ENCODE measurements at regions not wholly inside any gene's neighbourhood (a gene's known extent, or its start where the extent isn't known, plus 50 kb on each side); places are given as distances from the start of the nearest gene placed in this dataset.

DNA sequence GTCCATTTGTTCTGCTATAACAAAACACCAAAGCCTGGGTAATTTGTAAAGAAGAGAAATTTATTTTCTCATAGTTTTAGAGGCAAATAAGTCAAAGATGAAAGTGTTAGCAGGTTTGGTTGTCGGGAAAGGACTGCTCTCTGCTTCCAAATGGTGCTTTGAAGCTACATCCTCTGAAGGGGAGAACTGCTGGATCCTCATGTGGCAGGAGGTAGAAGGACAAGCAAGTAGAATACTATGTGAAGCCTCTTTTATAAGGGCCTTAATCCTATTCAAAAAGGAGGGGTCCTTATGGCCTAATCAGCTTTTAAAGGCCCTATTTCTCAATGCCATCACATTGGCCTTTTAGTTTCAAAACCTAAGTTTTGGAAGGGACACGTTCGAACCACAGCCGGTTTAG is 826.0 kb upstream of the EPHA7 start:
- Histone ChIP-seq H3K4me3 (no peak overlapping the region), H3K9me3 (no peaks in the 10 kb centered on the region), H3K27me3 (no peaks in the 10 kb centered on the region), H3K36me3 (no peaks in the 10 kb centered on the region), H3K4me1 (no peaks in the 10 kb centered on the region), H3K27ac (replicated peaks in 1 of 4) (no peak overlapping the region)
- TF ChIP-seq POLR2A (IDR thresholded peaks at IDR 0.05; ENCODE audit: low read depth) (no peak), POLR2AphosphoS5 (IDR thresholded peaks at IDR 0.05) (no peak), EP300 (IDR thresholded peaks at IDR 0.05) (no peak), CTCF (IDR thresholded peaks at IDR 0.05) (no peak)
- intact Hi-C loops (cut with DNase I) = no loop called here
- WGBS = 86% methylated on average over 4 of the region's 4 CpGs
- no peak for DNase-seq (ENCODE audit: extremely low spot score)

- no peak overlapping the region for H3K4me3 ChIP-seq
- no CpG with 5 or more reads among the region's 1 CpG for WGBS
- no peaks in the 10 kb centered on the region for H3K36me3 ChIP-seq
- no peaks in the 10 kb centered on the region for H3K27me3 ChIP-seq
- no peak overlapping the region for H3K27ac ChIP-seq (replicated peaks in 1 of 4)
- H3K9me3 ChIP-seq = no peaks in the 10 kb centered on the region
- no peak for TF ChIP-seq CTCF (IDR thresholded peaks at IDR 0.05)
- no peak for TF ChIP-seq POLR2AphosphoS5 (IDR thresholded peaks at IDR 0.05)
- no peak for TF ChIP-seq POLR2A (IDR thresholded peaks at IDR 0.05; ENCODE audit: low read depth)
- intact Hi-C loops (cut with DNase I) = no loop called here
- no peak for DNase-seq (ENCODE audit: extremely low spot score)
- no peaks in the 10 kb centered on the region for H3K4me1 ChIP-seq
Observed at GRCh38 chr6:94238868-94239267, 819.5 kb upstream of the EPHA7 start.

- WGBS = 52% methylated on average over 4 of the region's 4 CpGs
- Histone ChIP-seq H3K9me3 (no peaks in the 10 kb centered on the region), H3K4me1 (no peaks in the 10 kb centered on the region), H3K36me3 (no peaks in the 10 kb centered on the region), H3K27ac (replicated peaks in 1 of 4) (no peak overlapping the region), H3K4me3 (no peak overlapping the region), H3K27me3 (no peaks in the 10 kb centered on the region)
- no peak for TF ChIP-seq EP300 (IDR thresholded peaks at IDR 0.05)
- no peak for TF ChIP-seq POLR2AphosphoS5 (IDR thresholded peaks at IDR 0.05)
- TF ChIP-seq POLR2A (IDR thresholded peaks at IDR 0.05; ENCODE audit: low read depth) = no peak
- TF ChIP-seq CTCF (IDR thresholded peaks at IDR 0.05) = no peak
- no peak for DNase-seq (ENCODE audit: extremely low spot score)
- intact Hi-C loops (cut with DNase I) = no loop called here
Observed at GRCh38 chr6:94227741-94228140, 808.4 kb upstream of the EPHA7 start.

- Histone ChIP-seq H3K27ac (replicated peaks in 1 of 4) (no peak overlapping the region), H3K27me3 (no peaks in the 10 kb centered on the region), H3K9me3 (no peaks in the 10 kb centered on the region), H3K4me3 (no peak overlapping the region), H3K4me1 (no peaks in the 10 kb centered on the region), H3K36me3 (no peaks in the 10 kb centered on the region)
- no peak for TF ChIP-seq EP300 (IDR thresholded peaks at IDR 0.05)
- no peak for TF ChIP-seq POLR2A (IDR thresholded peaks at IDR 0.05; ENCODE audit: low read depth)
- TF ChIP-seq POLR2AphosphoS5 (IDR thresholded peaks at IDR 0.05) = no peak
- TF ChIP-seq CTCF (IDR thresholded peaks at IDR 0.05) = no peak
- DNase-seq (ENCODE audit: extremely low spot score) = no peak
- intact Hi-C loops (cut with DNase I) = no loop called here
- WGBS = 32% methylated on average over 2 of the region's 2 CpGs
Observed at GRCh38 chr6:94217836-94218235, 798.5 kb upstream of the EPHA7 start.

GRCh38 chr6:94215552-94215951 is 796.2 kb upstream of the EPHA7 start:
- H3K4me3 ChIP-seq = no peak overlapping the region
- WGBS = 100% methylated on average over 1 of the region's 1 CpG
- no peaks in the 10 kb centered on the region for H3K4me1 ChIP-seq
- intact Hi-C loops (cut with DNase I) = no loop called here
- H3K9me3 ChIP-seq = no peaks in the 10 kb centered on the region
- no peak for DNase-seq (ENCODE audit: extremely low spot score)
- no peak for TF ChIP-seq EP300 (IDR thresholded peaks at IDR 0.05)
- no peak for TF ChIP-seq CTCF (IDR thresholded peaks at IDR 0.05)
- TF ChIP-seq POLR2AphosphoS5 (IDR thresholded peaks at IDR 0.05) = no peak
- TF ChIP-seq POLR2A (IDR thresholded peaks at IDR 0.05; ENCODE audit: low read depth) = no peak
- H3K27me3 ChIP-seq = no peaks in the 10 kb centered on the region
- no peaks in the 10 kb centered on the region for H3K36me3 ChIP-seq
- H3K27ac ChIP-seq (replicated peaks in 1 of 4) = no peak overlapping the region
